NCI-H2081 (cell line): ENCODE measurements at regions not wholly inside any gene's neighbourhood (a gene's known extent, or its start where the extent isn't known, plus 50 kb on each side); places are given as distances from the start of the nearest gene placed in this dataset.
A peak's percentile ranks its signal among the peaks of the same experiment; 100 is the strongest.

Experiments
- DNase-seq, 2 experiments: peaks; one replicate each; lab custom pipeline; 2025; lab: John Stamatoyannopoulos, UW

DNA sequence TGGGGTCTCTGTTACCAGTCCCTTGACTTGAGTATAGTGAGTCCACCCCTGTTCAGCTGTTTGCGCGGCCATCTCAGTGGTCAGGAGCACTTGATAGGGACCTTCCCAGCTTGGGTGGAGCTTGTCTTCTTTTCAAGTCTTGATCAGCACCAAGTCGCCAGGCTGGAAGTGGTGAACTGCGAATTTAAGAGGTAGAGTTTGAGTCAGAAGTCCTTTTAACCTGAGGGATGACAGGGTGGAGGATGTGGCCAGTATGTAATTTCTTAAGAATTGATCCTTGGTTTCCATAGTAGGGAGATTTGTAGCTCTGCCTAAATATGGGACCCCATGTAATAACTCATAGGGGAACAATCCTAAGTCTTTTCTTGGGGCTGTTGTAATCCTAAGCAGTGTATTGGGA, 86.3 kb upstream of the XCR1 start:
- DNase-seq, result no peak

DNA sequence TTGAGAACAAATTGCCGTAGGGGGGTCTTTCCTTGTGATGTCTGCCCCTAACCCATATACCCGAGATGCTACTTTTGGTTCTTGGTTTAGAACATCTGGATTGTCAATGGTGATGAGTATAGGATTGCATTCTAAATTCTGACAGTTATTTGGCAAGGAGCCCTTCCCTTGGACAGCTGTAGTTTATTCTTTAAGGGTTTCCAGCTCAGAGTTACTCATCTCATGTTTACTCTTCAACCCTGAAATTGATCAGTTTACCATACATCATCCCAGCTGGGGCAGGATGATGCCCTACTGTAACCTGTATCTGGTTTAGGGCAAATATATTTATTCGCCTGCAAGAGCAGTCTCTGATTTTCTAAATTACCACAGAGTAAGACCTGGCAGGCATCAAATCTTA, 85.7 kb upstream of the XCR1 start:
- no peak for DNase-seq

DNA sequence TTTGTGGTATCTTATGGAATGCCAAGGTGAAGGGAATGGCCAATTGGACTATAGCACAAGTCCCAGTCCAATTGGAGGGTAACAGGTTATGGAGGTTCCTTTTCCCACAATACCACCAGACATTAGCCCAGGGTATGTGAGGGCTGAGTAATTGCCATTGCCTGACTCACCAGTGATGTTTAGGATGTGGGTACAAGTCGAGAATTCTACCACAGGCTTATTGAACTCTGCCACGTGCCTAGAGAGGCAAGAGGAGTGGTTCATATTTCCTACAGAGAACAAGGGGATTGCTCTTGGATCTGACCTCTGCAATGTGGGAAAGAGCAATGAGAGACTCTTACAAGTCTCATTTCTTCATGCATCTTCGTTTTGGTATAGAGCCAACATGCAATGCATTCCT, 85.0 kb upstream of the XCR1 start:
- no peak for DNase-seq

DNA sequence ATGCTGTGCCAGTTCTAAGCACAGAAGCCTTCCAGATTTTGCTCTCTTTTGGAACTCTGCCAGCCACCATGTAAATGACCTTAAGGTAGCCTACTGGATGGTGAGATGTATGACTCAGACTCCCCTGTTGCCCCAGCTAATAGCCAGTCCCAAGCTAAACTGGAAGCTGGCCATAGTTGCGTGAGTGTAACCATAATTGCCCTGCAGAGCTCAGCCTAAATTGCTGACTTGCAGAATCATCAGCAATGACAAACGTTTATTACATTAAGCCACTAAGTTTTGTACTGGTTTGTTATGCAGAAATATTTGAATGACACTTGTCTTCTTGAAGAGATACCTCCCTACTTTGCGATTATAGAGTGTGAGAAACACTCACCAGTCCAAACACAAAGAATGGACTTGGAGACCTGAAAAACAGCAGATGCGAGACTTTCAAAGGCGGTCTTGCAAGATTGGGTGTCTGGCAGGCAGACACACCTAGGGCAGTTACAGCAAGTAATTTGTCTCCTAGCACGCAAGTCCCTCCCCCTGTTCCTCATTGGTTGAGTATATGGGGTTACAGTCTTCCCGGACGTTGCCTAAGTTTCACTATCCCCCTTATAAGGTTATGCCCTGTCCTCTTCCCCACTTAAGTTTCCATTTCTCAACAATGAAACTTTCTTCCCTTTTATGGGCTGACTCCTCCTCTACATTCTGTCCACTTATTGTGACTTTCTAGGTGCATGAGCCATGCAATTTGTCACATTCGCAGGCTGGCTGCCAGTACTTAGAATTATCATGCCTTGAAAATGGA, 83.6 kb upstream of the XCR1 start:
- peak; percentile 7 to 52 for DNase-seq

DNA sequence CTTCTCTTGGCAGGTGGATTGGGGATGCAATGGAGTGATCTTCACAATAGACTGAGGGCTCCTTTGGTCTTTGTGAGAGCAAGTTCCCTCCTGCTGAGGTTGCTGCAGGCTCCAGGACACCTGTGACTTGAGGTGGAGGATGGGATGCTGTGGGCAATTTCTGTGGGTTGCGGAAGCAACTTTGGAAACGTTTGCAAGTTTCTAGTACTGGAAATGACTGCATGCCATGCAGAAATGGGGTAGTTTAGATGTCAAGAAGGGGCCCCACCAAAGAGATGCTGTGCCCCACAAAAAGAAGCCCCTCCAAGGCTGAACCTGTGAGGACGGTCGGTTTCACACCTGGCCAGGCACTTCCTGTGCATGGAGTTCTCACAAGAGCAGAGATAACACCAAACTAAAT, 80.4 kb upstream of the XCR1 start:
- no peak for DNase-seq

DNA sequence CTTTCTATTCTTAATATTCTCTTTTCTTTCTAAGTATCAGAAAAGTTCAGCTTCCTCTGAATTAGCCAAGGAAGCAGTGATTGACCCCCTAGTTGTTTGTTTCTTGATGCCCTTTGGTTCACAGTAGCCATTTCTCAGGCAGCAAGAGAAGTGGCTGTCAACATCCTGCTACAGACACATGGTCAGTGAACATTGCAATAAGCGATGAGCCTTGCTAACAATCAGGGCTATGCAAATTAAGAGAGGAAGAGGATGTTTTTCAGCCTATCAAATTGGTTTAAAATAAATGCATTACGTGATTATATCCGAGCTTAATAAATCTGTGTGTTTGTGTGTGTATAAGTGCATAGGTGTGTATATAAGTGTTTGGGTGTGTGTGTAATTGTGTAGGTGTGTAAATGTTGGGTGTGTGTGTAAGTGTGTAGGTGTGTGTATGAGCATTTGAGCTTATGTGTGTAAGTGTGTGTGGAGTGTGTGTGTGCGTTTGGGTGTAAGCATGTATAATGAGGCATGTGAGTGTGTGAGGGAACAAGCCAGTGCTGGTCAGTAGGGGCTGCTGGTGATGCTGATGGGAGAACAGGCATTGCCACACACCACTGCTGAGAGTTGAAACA, 78.1 kb upstream of the XCR1 start:
- DNase-seq, result no peak

DNA sequence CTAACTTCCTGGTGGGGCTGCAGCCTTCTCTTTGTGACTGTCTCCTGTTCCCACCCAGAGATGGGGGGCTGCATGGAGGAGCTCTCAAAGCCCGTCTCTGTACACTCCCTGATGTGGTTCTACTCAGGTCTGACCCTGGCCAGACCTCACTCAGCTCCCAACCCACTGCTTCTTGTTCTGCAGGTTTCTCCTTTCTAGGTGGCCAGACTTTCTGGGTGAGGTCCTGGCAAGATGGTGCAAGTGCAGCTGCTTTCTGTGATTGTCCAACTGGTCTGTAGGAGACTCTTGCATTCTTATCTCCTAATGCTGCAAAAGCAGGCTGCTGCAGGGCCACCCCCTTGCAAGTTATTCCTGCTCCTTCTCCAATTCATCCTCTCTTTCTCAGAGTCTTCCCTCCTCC, 77.4 kb upstream of the XCR1 start:
- no peak for DNase-seq

DNA sequence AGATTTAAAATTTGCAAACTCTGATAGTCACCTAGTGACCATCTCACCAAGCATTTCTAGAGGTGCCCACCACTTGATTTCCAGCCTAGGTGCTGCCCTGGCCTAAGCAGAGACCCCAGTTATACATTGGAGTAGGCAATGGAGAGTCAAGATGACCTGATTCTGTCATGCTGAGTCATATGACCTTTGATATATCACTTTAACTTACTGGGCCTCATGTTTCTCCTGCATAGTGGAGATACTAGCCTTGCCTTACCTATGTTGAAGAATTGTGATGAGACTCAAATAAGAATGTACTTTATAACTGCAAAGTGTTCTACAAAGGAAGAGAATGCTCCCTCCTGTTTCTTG, 75.5 kb upstream of the XCR1 start:
- DNase-seq, result no peak

DNA sequence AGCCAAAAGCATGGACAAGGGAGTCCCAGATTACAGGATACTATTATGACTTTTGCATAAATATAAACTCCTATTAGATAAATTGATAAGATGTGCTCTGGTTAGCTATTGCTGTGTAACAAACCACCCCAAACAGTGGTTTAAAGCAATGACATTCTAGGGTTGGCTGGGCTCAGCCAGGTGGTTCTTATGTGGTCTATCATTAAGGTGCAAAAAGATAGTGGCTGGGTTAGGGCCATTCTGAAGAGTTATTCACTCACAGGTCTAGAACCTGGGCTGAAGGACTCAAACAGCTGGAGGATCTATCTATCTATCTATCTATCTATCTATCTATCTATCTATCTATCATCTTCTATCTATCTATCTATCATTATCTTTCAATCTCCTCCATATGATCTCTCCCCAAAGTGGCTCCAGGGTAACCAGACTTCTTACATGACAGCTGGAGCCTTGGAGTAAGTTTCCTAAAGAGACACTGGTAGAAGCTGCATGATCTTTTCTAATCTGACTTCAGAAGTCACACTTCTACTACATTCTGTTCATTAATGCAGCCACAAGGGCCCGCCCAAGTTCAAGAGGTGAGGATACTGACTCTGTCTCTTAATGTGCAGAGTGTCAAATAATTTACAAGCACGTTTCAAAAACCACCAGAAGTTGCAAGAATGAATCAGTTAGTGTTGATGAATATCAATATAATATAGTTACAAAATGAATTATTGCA, 74.9 kb upstream of the XCR1 start:
- DNase-seq, result no peak

DNA sequence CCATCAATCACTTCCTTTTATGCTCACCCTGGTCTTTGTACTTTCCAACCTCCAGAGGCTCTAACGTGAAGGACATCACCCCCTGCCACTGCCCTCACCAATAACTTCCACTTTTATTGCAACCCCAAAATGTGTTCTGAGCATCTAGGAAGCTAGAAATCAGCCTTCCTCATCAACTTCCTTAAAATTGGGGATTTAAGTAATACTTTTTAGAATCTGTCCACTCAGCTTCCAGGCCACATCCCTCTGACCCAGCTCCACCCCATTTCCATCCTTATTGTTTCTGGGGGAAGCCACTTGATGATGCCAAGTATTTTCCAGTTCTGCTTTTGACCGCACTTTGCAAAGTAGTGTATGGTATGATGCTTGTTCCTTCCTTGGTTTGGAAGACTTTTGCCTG, 73.5 kb upstream of the XCR1 start:
- DNase-seq, result no peak

DNA sequence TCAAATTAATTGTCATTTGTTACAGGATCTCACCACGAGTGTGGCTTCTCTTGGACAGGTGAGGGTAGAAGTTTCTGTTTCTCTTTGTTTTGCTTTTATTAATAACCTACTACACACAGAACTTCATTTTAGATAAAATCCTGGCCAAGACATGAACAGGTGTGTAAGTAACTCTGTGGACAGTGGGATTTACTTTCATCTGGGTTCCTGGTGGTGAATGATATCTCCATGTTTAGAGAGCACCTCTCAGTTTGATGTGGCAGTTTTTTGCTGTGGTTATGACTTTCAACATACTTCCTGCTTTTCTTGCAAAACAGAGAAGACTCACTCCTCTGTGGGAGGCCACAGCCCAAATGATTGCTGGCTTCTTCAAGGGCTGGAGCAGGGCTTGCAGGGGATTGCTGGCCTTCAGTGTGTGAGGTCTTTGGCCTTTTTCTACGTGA, 71.1 kb upstream of the XCR1 start:
- no peak for DNase-seq

DNA sequence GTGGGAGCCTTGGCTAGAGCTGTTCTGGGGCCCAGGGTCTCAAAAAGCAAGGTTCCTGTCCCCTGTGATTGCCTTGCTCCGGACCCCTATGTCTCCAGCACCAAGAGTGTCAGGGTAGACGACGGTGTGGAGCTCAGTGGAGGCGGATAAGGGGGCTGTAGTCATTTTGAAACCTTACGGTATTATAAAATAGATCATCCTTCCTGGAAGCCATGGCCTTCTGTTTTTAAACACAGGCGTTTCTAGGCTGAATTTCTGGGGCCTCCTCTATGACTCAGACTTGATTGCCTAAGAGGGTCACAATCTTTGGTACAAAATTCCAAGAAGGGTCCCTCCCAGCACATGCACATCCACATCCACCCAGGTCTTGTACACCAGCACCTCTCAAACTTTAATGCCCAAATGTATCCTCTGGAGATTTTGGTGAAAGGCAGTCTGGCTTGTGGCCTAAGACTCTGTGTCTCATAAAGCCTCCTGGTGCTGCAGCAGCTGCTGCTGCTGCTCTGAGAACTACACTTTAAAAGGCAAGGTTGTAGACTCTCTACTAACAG, 70.5 kb upstream of the XCR1 start:
- no peak for DNase-seq

DNA sequence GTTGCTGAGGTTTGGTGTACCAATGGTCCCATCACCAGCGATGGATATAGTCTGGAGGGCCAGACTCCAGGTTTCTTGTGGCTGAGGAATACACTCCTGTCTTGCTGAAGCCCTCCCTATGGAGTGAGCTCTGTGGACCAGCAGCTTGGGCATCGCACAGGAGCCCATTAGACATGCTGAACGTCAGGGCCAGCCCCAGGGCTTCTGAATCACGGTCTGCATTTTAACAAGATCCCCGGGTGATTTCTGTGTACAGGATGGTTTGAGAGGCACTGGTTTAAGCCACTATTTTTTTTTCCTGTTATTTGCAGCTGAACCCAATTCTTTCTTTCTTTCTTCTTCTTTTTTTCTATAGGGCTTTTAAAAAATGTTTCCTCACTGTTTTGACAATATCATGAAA, 69.5 kb upstream of the XCR1 start:
- no peak for DNase-seq

DNA sequence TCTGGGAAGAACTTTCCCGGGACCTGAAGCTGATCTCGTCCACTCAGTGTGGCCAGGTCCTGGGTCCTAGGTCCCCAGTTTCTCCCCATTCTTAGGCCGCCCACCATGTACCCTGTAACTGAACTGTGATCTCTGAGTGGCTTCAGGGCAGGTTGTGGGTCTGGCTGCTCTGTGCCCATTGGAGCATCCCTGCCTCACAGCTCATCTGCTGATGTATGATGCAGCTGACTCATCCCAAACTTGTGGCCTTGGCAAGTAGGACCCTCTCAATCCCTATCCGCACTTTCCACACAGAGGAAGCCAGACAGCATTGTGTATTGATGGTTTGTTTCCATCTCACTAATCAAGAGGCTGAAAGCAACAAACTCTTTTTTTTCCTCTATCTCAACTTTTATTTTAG, 69.1 kb upstream of the XCR1 start:
- no peak for DNase-seq

DNA sequence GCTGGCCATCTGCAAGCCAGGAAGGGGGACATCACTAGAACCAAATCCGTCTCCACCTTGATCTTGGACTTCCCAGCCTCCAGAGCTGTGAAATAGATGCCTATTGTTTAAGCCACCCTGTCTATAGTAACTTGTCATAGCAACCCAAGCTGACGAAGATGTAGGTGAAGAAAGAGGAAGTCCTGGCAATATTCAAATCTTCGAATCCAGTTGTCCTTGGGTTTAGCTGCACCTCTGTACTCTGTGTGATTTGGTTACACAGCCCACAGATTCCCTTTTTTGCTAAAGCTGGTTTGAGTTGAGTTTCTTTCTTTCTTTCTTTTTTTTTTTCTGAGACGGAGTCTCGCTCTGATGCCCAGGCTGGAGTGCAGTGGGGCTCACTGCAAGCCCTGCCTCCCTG, 68.0 kb upstream of the XCR1 start:
- no peak for DNase-seq

DNA sequence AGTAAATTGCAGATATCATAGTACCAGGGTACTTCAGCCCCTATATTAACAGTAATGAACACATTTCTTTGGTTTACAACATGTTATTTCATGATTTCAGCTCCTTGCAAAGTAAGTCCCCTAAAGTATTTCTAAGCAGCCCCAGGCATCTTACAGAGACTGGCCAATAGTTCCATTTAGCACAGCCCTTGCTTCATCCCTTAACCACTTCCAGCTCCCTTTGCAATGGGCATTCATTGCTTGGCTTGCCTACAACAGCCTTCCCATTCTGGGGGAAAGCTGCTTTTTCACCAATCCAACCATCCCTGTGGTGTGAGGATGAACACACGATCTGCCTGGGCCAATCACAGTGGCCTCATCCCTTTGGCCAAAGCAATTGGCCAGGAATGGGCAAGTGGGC, 67.2 kb upstream of the XCR1 start:
- no peak for DNase-seq

DNA sequence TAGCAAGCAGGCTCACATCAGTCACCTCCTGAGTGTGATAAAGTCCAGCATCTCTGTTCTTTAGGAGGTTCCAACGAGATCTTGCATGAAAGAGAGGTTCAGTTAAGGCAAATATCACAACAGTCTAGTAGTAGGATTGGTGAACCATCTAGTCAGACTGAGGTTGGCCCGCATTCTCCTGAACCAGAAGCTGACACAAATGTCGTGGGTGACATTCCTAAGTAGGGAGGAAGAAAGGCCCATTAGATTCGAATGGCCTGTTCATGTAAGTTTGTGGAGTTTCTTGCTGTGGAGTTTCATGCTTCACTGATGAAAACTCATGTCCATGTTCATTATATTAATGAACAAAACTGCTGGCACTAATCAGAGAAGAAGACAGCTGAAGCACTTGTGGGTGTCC, 66.7 kb upstream of the XCR1 start:
- no peak for DNase-seq

DNA sequence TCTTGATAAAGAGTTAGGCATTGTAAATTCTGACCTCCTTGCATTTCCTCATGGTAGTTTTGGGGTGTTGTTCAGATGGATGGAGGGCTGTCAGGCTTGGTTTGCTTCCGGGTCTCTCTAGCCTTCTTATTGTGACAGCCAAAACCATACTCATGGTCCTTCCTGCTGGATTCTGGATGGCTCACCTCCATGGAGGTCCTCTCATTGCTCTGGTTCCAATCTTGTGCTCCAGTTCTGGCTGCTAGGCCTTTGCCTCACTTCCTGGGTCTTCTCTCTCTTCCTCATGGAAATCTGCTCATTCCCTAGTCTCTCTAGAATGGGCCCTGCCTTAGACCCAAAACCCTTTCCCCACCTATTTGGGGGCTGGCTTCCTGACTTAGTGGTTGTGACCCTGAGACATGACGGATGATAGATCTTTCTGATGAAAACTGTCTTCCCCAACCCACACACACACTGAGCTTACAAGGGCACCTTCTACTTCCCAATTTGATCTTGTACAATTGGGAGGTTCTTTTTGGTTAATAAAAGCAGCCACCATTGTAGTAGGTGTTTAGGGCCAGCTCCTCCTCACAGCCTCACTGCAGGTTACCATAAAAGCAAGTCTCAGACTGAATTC, 66.2 kb upstream of the XCR1 start:
- DNase-seq, result no peak

DNA sequence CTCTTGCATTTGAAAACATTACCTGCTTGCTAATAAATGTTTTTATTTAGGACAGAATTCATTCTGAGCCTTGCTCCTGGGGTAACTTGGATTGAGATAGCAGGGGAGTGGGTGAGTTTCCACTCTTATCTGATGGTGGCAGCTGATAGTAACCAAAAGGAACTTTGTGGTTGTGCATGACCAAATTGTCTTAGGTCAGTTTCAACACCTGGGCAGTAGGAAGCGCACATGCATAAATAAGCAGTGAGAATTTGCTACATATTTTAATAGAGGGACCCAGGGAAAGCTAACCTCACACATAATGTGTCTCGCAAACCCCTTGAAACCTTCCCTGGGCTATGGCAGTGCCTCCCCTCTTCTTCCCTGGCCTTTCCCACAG, 65.4 kb upstream of the XCR1 start:
- no peak for DNase-seq

DNA sequence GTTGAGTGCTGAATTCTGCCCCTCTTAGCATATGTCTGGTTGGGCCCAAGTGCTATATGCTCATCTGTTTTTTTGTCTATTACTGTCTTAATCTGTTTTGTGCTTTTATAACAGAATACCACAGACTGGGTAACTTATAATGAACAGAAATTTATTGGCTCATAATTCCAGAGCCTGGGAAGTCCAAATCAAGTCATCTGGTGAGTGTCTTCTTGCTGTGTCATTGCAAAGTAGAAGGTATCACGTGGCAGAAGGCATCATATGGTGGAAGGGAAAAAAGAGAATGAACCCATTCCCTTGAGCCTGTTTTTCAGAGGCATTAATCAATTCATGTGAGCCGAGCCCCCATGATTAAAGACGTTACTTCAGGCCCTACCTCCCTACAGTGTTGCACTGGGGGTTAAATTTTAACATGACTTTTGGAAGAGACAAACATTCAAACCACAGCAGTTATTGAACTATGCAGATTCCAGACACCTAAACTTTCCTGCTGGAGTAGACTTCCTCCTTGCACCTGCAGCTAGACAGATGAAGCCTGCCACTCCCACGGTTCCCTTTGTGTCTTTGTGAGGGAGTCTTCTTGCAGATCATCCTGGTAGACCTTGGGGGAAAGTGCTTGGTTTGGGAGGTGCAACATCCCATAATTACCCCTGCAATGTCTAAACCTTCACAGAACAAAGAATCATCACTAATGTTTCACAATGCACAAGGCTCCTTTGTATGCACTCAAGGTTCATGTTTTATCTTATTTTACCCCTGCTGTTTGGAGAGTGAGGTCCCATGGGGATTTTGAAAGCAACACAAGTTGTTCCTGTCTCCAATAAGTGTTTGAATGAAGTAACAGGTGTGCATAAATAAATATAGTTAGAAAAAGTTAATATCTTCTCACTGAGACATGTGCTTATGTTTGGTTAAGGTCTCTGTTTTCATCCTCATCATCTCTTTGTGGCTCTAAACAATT, 64.7 kb upstream of the XCR1 start:
- no peak for DNase-seq

DNA sequence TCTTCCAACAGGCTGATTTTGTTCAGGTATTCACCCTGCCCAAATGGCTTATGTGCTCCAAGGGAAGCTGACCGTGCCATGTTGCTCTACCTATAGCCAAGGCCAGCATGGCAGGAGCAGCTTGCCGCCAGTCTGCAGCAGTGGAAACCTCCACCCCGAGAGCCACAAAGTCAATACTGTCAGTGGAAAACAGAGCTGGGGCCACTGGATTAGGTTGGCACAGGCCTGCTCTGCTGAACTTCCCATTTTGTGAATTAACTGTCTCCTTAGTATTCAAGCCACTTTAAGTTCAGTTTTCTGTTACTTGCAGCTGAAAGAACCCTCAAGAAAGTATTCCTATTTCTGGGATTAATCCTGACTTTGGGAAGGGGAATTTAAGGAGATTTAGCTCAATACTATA, 63.8 kb upstream of the XCR1 start:
- no peak for DNase-seq

DNA sequence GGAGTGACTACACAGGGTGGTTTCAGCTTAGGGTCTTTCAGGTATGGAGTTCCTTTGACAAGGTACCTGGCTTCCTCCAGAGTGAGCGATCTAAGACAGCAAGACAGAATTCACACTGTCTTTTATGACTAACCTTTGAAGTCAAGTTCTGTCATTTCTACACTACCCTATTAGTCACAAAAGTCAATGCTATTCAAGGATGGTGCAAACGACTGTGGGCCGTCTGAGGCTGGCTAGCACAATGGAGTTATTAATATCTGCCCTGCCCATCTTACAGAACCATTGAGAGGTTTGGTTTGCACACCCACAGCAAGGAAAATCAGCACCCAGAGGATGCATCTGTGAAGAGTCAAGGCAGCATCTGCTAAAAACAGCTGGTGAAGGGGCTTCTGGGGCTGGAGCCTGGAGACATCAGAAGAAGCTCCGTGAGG, 62.9 kb upstream of the XCR1 start:
- no peak for DNase-seq
